ENCODE measurements at regions not wholly inside any gene's neighbourhood (a gene's known extent, or its start where the extent isn't known, plus 50 kb on each side); places are given as distances from the start of the nearest gene placed in this dataset.

DNA sequence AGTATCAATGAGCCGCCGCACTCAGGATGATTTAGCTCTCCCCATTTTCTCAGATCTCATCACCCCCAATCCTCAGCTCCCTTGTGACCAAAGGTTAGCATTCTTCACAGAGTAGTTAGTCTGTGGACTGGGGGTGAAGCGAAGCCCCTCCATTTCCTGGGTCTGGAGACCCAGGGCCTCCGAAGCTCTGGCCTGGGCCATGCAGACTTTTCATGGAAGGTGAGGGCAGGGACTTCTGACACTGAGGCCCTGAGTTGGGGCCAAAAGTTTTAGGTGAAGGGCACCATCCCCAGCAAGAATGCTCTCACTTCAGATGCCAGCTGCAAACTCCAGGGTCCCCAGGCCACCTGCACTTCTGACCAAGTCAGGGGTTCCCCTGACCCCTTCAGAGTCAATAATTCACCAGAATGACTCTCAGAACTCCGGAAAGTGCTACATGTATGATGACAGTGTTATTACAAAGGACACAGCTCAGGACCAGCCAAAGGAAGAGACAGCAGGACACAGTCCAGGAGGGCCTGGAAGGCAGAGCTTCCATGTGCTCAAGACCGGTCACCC lies 65.7 kb upstream of the DUSP22 start:
- intact Hi-C loops (cut with DNase I; ENCODE audit: low total_unique reads), result no loop called here
- H3K36me3 ChIP-seq, result no peaks in the 10 kb centered on the region
- H3K27me3 ChIP-seq, result no peaks in the 10 kb centered on the region
- H3K9me3 ChIP-seq, result no peaks in the 10 kb centered on the region
- TF ChIP-seq POLR2AphosphoS5 (IDR thresholded peaks at IDR 0.05) (no peak), POLR2A (IDR thresholded peaks at IDR 0.05) (no peak), CTCF (IDR thresholded peaks at IDR 0.05) (no peak)
- H3K27ac ChIP-seq, result no peak overlapping the region
- no peak overlapping the region for H3K4me3 ChIP-seq
- peak in 1 of 2 donors; percentile 7 for DNase-seq (ENCODE audit: low spot score in 2 of 2)
- no peaks in the 10 kb centered on the region for H3K4me1 ChIP-seq

GRCh38 chr6:227074-227782 lies 65.1 kb upstream of the DUSP22 start:
- no peaks in the 10 kb centered on the region for H3K27me3 ChIP-seq
- H3K9me3 ChIP-seq, result no peaks in the 10 kb centered on the region
- TF ChIP-seq POLR2AphosphoS5 (IDR thresholded peaks at IDR 0.05) (no peak), CTCF (IDR thresholded peaks at IDR 0.05) (no peak), POLR2A (IDR thresholded peaks at IDR 0.05) (no peak)
- intact Hi-C loops (cut with DNase I; ENCODE audit: low total_unique reads), result no loop called here
- peak in 1 of 2 donors; percentile 10 for DNase-seq (ENCODE audit: low spot score in 2 of 2)
- no peak overlapping the region for H3K27ac ChIP-seq
- no peak overlapping the region for H3K4me3 ChIP-seq
- H3K4me1 ChIP-seq, result no peaks in the 10 kb centered on the region
- no peaks in the 10 kb centered on the region for H3K36me3 ChIP-seq

GRCh38 chr6:227812-228338 lies 64.4 kb upstream of the DUSP22 start:
- H3K36me3 ChIP-seq, result no peaks in the 10 kb centered on the region
- TF ChIP-seq CTCF (IDR thresholded peaks at IDR 0.05) (no peak), POLR2A (IDR thresholded peaks at IDR 0.05) (no peak), POLR2AphosphoS5 (IDR thresholded peaks at IDR 0.05) (no peak)

GRCh38 chr6:228881-229651 lies 63.2 kb upstream of the DUSP22 start:
- TF ChIP-seq POLR2AphosphoS5 (IDR thresholded peaks at IDR 0.05) (no peak), POLR2A (IDR thresholded peaks at IDR 0.05) (no peak), CTCF (IDR thresholded peaks at IDR 0.05) (no peak)
- H3K9me3 ChIP-seq, result no peaks in the 10 kb centered on the region
- H3K27ac ChIP-seq, result no peak overlapping the region
- no peaks in the 10 kb centered on the region for H3K4me1 ChIP-seq
- H3K4me3 ChIP-seq, result no peak overlapping the region
- H3K27me3 ChIP-seq, result no peaks in the 10 kb centered on the region
- intact Hi-C loops (cut with DNase I; ENCODE audit: low total_unique reads), result no loop called here
- H3K36me3 ChIP-seq, result no peaks in the 10 kb centered on the region
- DNase-seq (ENCODE audit: low spot score in 2 of 2), result no peak

More at GRCh38 chr6:227812-228338, 64.4 kb upstream of the DUSP22 start:
- DNase-seq (ENCODE audit: low spot score in 2 of 2), result no peak
- H3K9me3 ChIP-seq, result no peaks in the 10 kb centered on the region
- no peaks in the 10 kb centered on the region for H3K27me3 ChIP-seq
- no peak overlapping the region for H3K4me3 ChIP-seq
- no peaks in the 10 kb centered on the region for H3K4me1 ChIP-seq
- intact Hi-C loops (cut with DNase I; ENCODE audit: low total_unique reads), result no loop called here
- no peak overlapping the region for H3K27ac ChIP-seq

DNA sequence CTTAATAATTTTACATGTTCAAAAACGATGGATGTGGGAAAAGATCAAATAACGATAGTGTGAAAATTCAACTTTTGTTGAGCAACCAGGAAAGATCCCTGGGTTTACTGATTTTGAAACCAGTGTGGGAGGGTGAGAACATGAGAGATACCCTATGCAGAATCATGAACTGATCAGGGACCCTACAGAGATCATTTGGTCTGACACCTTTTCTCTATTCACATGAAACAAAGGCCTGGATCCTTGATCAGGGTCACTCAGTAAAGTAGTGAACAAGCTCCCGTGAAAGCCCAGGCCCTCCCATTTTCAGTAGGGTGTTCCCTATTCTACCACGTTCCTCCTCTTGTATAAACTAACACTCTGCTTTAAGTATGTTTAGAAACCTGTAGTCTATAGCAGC lies 60.5 kb upstream of the DUSP22 start:
- Histone ChIP-seq H3K36me3 (no peaks in the 10 kb centered on the region), H3K27me3 (no peaks in the 10 kb centered on the region), H3K4me3 (no peak overlapping the region), H3K27ac (no peak overlapping the region), H3K4me1 (no peaks in the 10 kb centered on the region), H3K9me3 (no peaks in the 10 kb centered on the region)
- DNase-seq (ENCODE audit: low spot score in 2 of 2), result no peak
- intact Hi-C loops (cut with DNase I; ENCODE audit: low total_unique reads), result no loop called here
- TF ChIP-seq POLR2AphosphoS5 (IDR thresholded peaks at IDR 0.05) (no peak), POLR2A (IDR thresholded peaks at IDR 0.05) (no peak), CTCF (IDR thresholded peaks at IDR 0.05) (no peak)

All from breast epithelium (tissue), 4 donors.